MG63 (cell line): ENCODE measurements at regions not wholly inside any gene's neighbourhood (a gene's known extent, or its start where the extent isn't known, plus 50 kb on each side); places are given as distances from the start of the nearest gene placed in this dataset.

Experiments used
- DNase-seq: peaks from one replicate; pipeline ENCODE4 v3.0.0-alpha.2; 2020
- H3K27me3 ChIP-seq: fragments of 250-450 bp; sonication (Bioruptor Pico); 2 replicates; pipeline ENCODE4 v1.5.1; 2020; ENCODE audit warnings: mild to moderate bottlenecking, moderate library complexity
- H3K36me3 ChIP-seq: fragments of 250-450 bp; sonication (Bioruptor Pico); 2 replicates; pipeline ENCODE4 v1.5.1; 2020; ENCODE audit warnings: mild to moderate bottlenecking, moderate library complexity
- H3K4me3 ChIP-seq: fragments of 250-450 bp; sonication (Bioruptor Pico); 2 replicates; pipeline ENCODE4 v1.5.1; 2020; ENCODE audit warnings: mild to moderate bottlenecking, moderate library complexity
- H3K9me3 ChIP-seq: fragments of 250-450 bp; sonication (Bioruptor Pico); 2 replicates; pipeline ENCODE4 v1.5.1; 2020; ENCODE audit warnings: mild to moderate bottlenecking, moderate library complexity

- peaks cover 15% of the 10 kb centered on the region for H3K9me3 ChIP-seq
- H3K36me3 ChIP-seq, result no peaks in the 10 kb centered on the region
- DNase-seq, result peak; percentile 30
- no peaks in the 10 kb centered on the region for H3K27me3 ChIP-seq
- H3K4me3 ChIP-seq, result no peak overlapping the region
Observed at GRCh38 chr2:116416731-116417377, 1397.6 kb upstream of the DDX18 start.

- Histone ChIP-seq H3K9me3 (no peaks in the 10 kb centered on the region), H3K36me3 (no peaks in the 10 kb centered on the region), H3K4me3 (no peak overlapping the region), H3K27me3 (no peaks in the 10 kb centered on the region)
- no peak for DNase-seq
Observed at GRCh38 chr2:116435648-116436047, 1378.8 kb upstream of the DDX18 start.

- Histone ChIP-seq H3K4me3 (no peak overlapping the region), H3K36me3 (no peaks in the 10 kb centered on the region), H3K9me3 (0 out of 2 replicates have a peak, but pooled peaks cover 2% of the 10 kb centered on the region), H3K27me3 (no peaks in the 10 kb centered on the region)
- no peak for DNase-seq
Observed at GRCh38 chr2:116440104-116440653, 1374.3 kb upstream of the DDX18 start.

GRCh38 chr2:116442418-116442817 lies 1372.1 kb upstream of the DDX18 start:
- Histone ChIP-seq H3K36me3 (no peaks in the 10 kb centered on the region), H3K27me3 (no peaks in the 10 kb centered on the region), H3K4me3 (no peak overlapping the region), H3K9me3 (0 out of 2 replicates have a peak, but pooled peaks cover 2% of the 10 kb centered on the region)
- no peak for DNase-seq

GRCh38 chr2:116444256-116444872 lies 1370.1 kb upstream of the DDX18 start:
- H3K27me3 ChIP-seq, result no peaks in the 10 kb centered on the region
- no peaks in the 10 kb centered on the region for H3K36me3 ChIP-seq
- no peak overlapping the region for H3K4me3 ChIP-seq
- 0 out of 2 replicates have a peak, but pooled peaks cover 2% of the 10 kb centered on the region for H3K9me3 ChIP-seq
- no peak for DNase-seq

GRCh38 chr2:116450990-116451389 lies 1363.5 kb upstream of the DDX18 start:
- no peak for DNase-seq
- no peak overlapping the region for H3K4me3 ChIP-seq
- no peaks in the 10 kb centered on the region for H3K36me3 ChIP-seq

GRCh38 chr2:116452651-116453050 lies 1361.8 kb upstream of the DDX18 start:
- no peaks in the 10 kb centered on the region for H3K36me3 ChIP-seq
- no peak for DNase-seq
- no peak overlapping the region for H3K4me3 ChIP-seq
- H3K27me3 ChIP-seq, result no peaks in the 10 kb centered on the region
- H3K9me3 ChIP-seq, result peaks cover 13% of the 10 kb centered on the region

More at GRCh38 chr2:116450990-116451389, 1363.5 kb upstream of the DDX18 start:
- Histone ChIP-seq H3K9me3 (peaks cover 13% of the 10 kb centered on the region), H3K27me3 (no peaks in the 10 kb centered on the region)

- Histone ChIP-seq H3K27me3 (no peaks in the 10 kb centered on the region), H3K4me3 (no peak overlapping the region), H3K36me3 (no peaks in the 10 kb centered on the region), H3K9me3 (peaks cover 13% of the 10 kb centered on the region)
- no peak for DNase-seq
Observed at GRCh38 chr2:116456429-116456828, 1358.1 kb upstream of the DDX18 start.

GRCh38 chr2:116467243-116467642 lies 1347.2 kb upstream of the DDX18 start:
- H3K9me3 ChIP-seq, result peaks cover 9% of the 10 kb centered on the region
- no peaks in the 10 kb centered on the region for H3K36me3 ChIP-seq
- H3K27me3 ChIP-seq, result no peaks in the 10 kb centered on the region
- peak; percentile 86 for DNase-seq
- no peak overlapping the region for H3K4me3 ChIP-seq

- Histone ChIP-seq H3K27me3 (no peaks in the 10 kb centered on the region), H3K9me3 (no peaks in the 10 kb centered on the region), H3K36me3 (no peaks in the 10 kb centered on the region), H3K4me3 (no peak overlapping the region)
- no peak for DNase-seq
Observed at GRCh38 chr2:116477229-116477628, 1337.3 kb upstream of the DDX18 start.

GRCh38 chr2:116487336-116487735 lies 1327.2 kb upstream of the DDX18 start:
- Histone ChIP-seq H3K36me3 (no peaks in the 10 kb centered on the region), H3K9me3 (peaks cover 14% of the 10 kb centered on the region), H3K4me3 (no peak overlapping the region)

GRCh38 chr2:116489292-116489691 lies 1325.2 kb upstream of the DDX18 start:
- H3K27me3 ChIP-seq, result no peaks in the 10 kb centered on the region
- H3K9me3 ChIP-seq, result peaks cover 14% of the 10 kb centered on the region
- no peak for DNase-seq
- no peak overlapping the region for H3K4me3 ChIP-seq
- H3K36me3 ChIP-seq, result no peaks in the 10 kb centered on the region

More at GRCh38 chr2:116487336-116487735, 1327.2 kb upstream of the DDX18 start:
- no peak for DNase-seq
- no peaks in the 10 kb centered on the region for H3K27me3 ChIP-seq

- DNase-seq, result no peak
- H3K9me3 ChIP-seq, result peaks cover 14% of the 10 kb centered on the region
Observed at GRCh38 chr2:116489944-116490343, 1324.5 kb upstream of the DDX18 start.

GRCh38 chr2:116490511-116491145 lies 1323.9 kb upstream of the DDX18 start:
- no peaks in the 10 kb centered on the region for H3K27me3 ChIP-seq
- no peak for DNase-seq
- H3K4me3 ChIP-seq, result no peak overlapping the region
- peaks cover 14% of the 10 kb centered on the region for H3K9me3 ChIP-seq
- no peaks in the 10 kb centered on the region for H3K36me3 ChIP-seq

More at GRCh38 chr2:116489944-116490343, 1324.5 kb upstream of the DDX18 start:
- H3K36me3 ChIP-seq, result no peaks in the 10 kb centered on the region
- H3K27me3 ChIP-seq, result no peaks in the 10 kb centered on the region
- H3K4me3 ChIP-seq, result no peak overlapping the region

- H3K36me3 ChIP-seq, result no peaks in the 10 kb centered on the region
- no peaks in the 10 kb centered on the region for H3K27me3 ChIP-seq
- H3K9me3 ChIP-seq, result peaks cover 12% of the 10 kb centered on the region
- no peak for DNase-seq
- no peak overlapping the region for H3K4me3 ChIP-seq
Observed at GRCh38 chr2:116491292-116491691, 1323.2 kb upstream of the DDX18 start.

GRCh38 chr2:116499389-116499788 lies 1315.1 kb upstream of the DDX18 start:
- Histone ChIP-seq H3K4me3 (no peak overlapping the region), H3K27me3 (no peaks in the 10 kb centered on the region)

GRCh38 chr2:116510117-116510671 lies 1304.3 kb upstream of the DDX18 start:
- Histone ChIP-seq H3K27me3 (no peaks in the 10 kb centered on the region), H3K9me3 (peaks cover 3% of the 10 kb centered on the region; the same call in 1 of the 2 replicates), H3K36me3 (no peaks in the 10 kb centered on the region), H3K4me3 (no peak overlapping the region)
- no peak for DNase-seq

More at GRCh38 chr2:116499389-116499788, 1315.1 kb upstream of the DDX18 start:
- DNase-seq, result no peak
- no peaks in the 10 kb centered on the region for H3K36me3 ChIP-seq
- no peaks in the 10 kb centered on the region for H3K9me3 ChIP-seq
